ENCODE measurements at regions not wholly inside any gene's neighbourhood (a gene's known extent, or its start where the extent isn't known, plus 50 kb on each side); places are given as distances from the start of the nearest gene placed in this dataset.

DNA sequence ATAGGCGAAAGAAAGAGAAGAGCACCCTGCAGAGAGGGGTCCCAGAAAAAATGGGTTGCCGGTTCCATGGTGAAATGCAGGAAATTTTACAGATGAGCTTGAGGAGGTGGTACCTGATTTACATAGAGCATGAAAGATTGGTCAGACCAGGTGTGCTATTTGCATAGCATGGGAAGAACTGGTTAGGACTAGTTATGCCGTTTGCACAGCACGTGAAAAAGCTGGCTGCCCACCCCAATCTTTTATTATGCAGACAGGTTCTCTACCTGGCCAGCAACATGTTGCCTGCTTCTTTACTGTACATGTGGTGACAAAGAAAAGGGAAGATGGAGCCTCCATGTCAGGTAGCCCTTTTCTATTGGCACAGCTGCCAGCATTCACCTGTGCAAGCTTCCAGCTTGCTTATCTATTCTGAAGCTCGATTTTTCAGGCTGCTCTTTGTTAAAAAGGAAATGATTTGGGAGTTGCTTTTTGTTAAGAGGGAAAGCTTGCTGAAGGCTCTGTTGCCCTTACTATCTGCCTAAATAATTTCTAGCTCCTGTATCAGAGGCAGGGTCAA, 62.9 kb upstream of the ELK3 start:
- DNase-seq (ENCODE audit: low read depth, low spot score), result no peak
- H3K27ac ChIP-seq, result no peak overlapping the region

DNA sequence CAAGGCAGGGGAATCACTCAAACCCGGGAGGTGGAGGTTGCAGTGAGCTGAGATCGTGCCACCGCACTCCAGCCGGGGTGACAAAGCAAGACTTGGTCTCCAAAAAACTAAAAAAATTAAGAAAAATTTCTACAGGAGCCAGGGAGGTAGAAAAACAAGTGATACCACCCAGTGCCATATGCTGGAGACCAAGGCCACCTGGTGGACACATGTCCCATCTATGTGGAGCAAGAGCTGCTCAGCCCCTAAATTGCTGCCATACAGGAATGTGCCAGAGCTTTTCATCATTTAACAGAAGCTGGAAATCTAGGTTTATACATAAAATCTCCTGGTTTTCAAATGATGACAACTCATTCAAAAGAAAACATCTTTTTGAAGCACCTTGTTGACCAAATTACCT, 61.4 kb upstream of the ELK3 start:
- DNase-seq (ENCODE audit: low read depth, low spot score), result no peak
- H3K27ac ChIP-seq, result no peak overlapping the region

DNA sequence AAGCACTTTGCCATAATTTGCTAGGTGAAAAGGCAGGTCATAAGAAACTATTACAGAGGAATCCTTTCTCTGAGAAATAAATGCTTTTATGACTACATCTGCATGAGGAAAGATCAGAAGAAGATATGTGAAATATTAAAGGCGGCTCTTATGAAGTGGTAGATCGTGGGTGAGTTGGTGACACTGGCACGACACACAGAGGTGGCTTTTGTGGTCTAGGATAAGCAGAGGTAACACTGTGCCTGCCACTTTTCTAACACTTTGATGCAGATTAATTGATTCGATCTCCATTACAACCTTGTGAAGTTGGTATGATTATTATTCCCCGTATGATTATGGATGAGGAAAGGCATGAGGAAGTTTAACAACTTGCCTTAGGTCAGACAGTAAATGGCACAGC, 60.0 kb upstream of the ELK3 start:
- no peak for DNase-seq (ENCODE audit: low read depth, low spot score)

DNA sequence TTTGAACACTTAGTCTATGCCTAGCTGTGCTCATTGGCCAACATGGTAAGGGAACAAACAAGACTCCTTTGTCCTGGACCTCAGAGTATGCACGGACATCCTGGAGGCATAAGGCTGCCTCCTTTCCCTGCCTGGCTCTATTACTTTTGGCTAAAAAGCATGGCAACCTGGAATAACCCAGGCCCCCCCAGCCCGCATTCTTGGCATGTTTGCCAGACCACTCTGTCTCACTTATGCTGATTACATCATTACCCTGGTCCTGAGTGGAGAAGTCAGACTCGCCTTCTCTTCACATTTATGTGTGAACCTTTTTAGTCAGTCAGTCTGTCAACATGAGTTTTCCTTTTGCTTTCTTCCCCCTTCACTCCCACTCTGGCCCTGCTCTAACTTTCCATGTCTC, 58.0 kb upstream of the ELK3 start:
- no peak overlapping the region for H3K27ac ChIP-seq
- DNase-seq (ENCODE audit: low read depth, low spot score), result no peak

More for the DNA sequence above, 60.0 kb upstream of the ELK3 start:
- no peak overlapping the region for H3K27ac ChIP-seq

DNA sequence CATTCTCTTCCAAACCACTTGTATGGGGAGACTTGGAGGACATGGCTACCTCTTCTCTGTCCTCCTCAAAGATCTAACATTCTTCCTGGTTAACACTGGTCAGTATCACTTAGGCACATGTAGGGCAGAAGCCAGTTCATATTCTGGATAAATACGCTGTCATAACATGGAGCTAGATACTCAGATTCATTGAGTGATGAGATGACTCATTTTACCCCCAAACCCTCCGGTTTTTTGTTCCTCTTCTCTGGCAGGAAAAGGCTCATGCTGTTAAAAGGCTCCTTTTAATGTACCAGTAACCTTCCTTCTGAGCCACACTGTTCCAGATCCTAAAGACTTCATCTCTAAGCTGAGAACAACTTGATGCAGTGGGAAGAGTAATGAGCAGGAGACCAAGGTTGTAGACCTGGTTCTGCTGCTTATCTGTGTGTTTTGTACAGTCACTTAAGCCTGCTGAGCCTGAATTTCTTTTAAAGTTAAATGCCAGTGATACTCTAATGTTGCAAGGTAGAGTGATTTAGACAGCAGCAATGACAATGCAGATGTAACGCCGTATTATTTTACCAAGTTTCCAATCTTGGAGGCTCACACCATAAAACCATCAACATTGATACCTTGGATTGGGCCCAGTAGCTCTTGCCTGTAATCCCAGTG, 57.3 kb upstream of the ELK3 start:
- no peak for DNase-seq (ENCODE audit: low read depth, low spot score)
- H3K27ac ChIP-seq, result no peak overlapping the region

DNA sequence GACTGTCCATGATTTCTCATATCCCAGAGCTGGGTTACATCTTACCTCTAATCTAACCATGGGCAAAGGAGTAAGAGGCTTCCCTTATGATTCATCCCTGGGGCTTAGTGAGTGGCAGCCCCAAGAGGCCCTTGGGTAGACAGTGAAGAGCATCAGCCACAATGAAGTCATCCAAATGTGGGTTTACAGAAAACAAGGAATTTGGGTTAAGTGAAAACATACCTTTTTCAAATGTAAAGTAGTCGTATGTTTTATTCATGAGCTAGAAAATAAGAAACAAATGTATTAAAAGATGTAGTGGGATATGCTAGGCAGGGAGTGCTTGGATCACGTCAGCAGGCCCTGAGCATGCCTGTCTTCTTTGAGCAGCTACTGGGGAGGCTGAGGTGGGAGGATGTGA, 54.0 kb upstream of the ELK3 start:
- no peak for DNase-seq (ENCODE audit: low read depth, low spot score)
- H3K27ac ChIP-seq, result no peak overlapping the region

DNA sequence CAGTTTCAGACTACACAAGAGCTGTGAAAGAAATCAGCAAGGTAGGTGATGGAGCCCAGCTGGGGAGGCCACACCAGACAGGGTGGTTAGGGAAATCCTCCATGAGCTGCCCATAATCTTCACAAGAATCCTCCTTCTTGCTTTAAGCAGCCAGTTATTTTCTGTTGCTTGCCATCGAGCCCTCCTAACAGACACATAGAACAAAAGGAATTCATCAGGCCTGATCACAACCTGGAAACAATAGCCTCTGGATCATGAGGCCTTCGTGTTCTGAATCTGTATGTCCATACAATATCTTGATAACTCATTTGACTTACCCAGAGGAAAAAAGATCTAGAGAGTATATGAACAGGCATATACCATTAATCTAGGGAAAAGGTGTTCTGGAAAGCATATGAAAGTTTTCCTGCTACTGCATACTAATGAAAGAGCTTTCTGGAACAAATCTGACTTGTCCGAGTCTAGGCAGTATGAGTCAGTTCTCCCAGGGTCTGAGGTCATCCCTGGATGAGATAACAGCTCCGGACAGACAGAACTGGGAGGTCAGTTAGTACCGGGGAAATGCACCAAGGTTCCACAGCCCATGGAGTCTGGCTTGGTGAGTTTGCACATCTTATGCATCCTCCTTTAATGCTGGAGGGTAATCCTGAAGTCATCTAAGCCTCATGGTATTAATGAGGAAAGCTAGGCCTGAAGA, 52.8 kb upstream of the ELK3 start:
- H3K27ac ChIP-seq, result no peak overlapping the region
- no peak for DNase-seq (ENCODE audit: low read depth, low spot score)

DNA sequence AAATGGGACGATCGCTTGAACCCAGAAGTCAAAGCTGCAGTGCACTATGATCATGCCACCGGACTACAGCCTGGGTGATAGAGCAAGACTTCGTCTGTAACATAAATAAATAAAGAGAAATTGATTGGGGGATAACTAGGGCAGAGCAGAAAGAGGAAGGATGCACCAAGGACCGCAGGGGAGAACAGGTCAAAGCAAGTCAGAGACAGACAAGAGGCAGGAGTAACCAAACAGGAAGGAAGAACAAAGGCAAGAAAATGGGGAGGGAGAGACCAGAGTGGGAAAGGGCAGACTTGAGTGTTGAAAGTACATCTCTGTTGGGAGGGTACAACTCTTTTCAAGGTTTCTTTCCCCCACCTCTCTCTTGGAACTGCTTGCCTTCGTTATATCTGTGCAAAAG, 50.8 kb upstream of the ELK3 start:
- no peak for DNase-seq (ENCODE audit: low read depth, low spot score)

DNA sequence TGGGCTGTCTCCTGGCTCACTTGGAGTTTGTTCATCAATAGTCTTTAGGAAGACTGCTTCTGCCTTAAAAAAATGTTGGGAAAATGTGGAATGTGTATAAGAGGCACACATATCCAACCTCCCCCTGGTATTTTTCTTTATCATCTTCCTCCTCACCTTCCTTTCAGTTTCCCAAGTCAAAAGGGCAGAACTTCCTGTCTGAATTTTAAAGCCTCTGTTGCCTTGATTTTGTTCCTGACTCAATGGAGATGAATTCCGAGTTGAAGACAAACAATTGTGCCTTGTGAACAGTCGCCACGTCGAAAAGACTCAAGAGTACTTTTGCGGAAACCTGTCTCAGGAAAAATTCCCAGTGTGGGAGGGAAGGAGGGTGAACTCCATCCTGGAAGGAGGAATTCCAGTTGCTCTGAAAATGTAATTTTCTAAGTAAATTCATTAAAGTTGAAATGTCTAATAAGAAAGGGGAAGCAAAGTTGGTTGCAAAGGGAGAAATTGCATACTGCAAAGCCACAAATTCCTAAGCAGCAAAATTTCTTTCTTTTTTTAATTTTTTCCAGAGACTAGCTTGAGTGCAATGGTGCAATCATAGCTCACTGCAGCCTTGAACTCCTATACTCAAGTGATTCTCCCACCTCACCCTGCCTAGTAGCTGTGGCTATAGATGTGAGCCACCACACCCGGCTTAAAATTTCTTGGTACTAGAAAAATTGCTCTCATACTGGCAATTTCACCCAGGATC, 50.2 kb upstream of the ELK3 start:
- DNase-seq (ENCODE audit: low read depth, low spot score), result no peak
- no peak overlapping the region for H3K27ac ChIP-seq

More for the DNA sequence above, 50.8 kb upstream of the ELK3 start:
- no peak overlapping the region for H3K27ac ChIP-seq

Measured in epithelial cell of prostate (primary cell).